HEK293T (cell line): ENCODE measurements at regions not wholly inside any gene's neighbourhood (a gene's known extent, or its start where the extent isn't known, plus 50 kb on each side); places are given as distances from the start of the nearest gene placed in this dataset.

Experiments
- BHLHE40 ChIP-seq: fragments of 450-650 bp; IDR thresholded peaks from 2 replicates; pipeline ENCODE4 v1.6.1; 2016; ENCODE audit warnings: mild to moderate bottlenecking, moderate library complexity, borderline replicate concordance
- FOXA1 ChIP-seq: fragments of 450-650 bp; IDR thresholded peaks from 2 replicates; pipeline ENCODE4 v1.6.1; 2016; ENCODE audit warnings: mild to moderate bottlenecking
- FOXK2 ChIP-seq: fragments of 450-650 bp; IDR thresholded peaks from 2 replicates; pipeline ENCODE4 v1.6.1; 2016; ENCODE audit warnings: mild to moderate bottlenecking
- LEF1 ChIP-seq: fragments of 450-650 bp; IDR thresholded peaks from 2 replicates; pipeline ENCODE4 v1.6.1; 2017; ENCODE audit warnings: mild to moderate bottlenecking, borderline replicate concordance
- NFRKB ChIP-seq: fragments of 450-650 bp; IDR thresholded peaks from 2 replicates; pipeline ENCODE4 v1.6.1; 2016; ENCODE audit warnings: mild to moderate bottlenecking, moderate library complexity
- SP1 ChIP-seq: fragments of 450-650 bp; IDR thresholded peaks from 2 replicates; pipeline ENCODE4 v1.6.1; 2017
- SUZ12 ChIP-seq: fragments of 450-650 bp; IDR thresholded peaks from 2 replicates; pipeline ENCODE4 v1.6.1; 2016; ENCODE audit warnings: mild to moderate bottlenecking
- ZNF384 ChIP-seq: fragments of 450-650 bp; IDR thresholded peaks from 2 replicates; pipeline ENCODE4 v1.6.1; 2016

- TF ChIP-seq LEF1 (no peak), SP1 (no peak), NFRKB (no peak), ZNF384 (no peak), SUZ12 (no peak), FOXA1 (no peak), FOXK2 (no peak), BHLHE40 (no peak)
Measured at GRCh38 chr6:105862936-105863607, 223.1 kb upstream of the PRDM1 start.
